Activated T-cell treated with anti-CD3 and anti-CD28 coated beads, Interleukin-2, amount 50 U/mL, for 4 hours (primary cell): ENCODE measurements at regions not wholly inside any gene's neighbourhood (a gene's known extent, or its start where the extent isn't known, plus 50 kb on each side); places are given as distances from the start of the nearest gene placed in this dataset.

Experiments used
- ATAC-seq, 2 donors: fragments of 200-7000 bp; cut with Tn5 transposase; one replicate each; pipeline ENCODE4 v1.10.0; 2021
- DNase-seq: peaks from one replicate; pipeline ENCODE4 v3.0.0-alpha.2; 2020
- H3K27me3 Mint-ChIP-seq: one replicate; pipeline ENCODE4 v1.8.0; 2021; ENCODE audit warnings: low read depth, mixed read lengths
- H3K36me3 Mint-ChIP-seq: one replicate; pipeline ENCODE4 v1.8.0; 2022; ENCODE audit warnings: mixed read lengths; ENCODE audit not compliant: insufficient read depth
- H3K4me1 Mint-ChIP-seq: one replicate; pipeline ENCODE4 v1.8.0; 2021; ENCODE audit warnings: low read depth, mixed read lengths
- H3K4me3 Mint-ChIP-seq: one replicate; pipeline ENCODE4 v1.8.0; 2021; ENCODE audit warnings: mild to moderate bottlenecking, moderate library complexity, mixed read lengths
- H3K9me3 Mint-ChIP-seq: one replicate; pipeline ENCODE4 v1.8.0; 2021; ENCODE audit warnings: mixed read lengths

DNA sequence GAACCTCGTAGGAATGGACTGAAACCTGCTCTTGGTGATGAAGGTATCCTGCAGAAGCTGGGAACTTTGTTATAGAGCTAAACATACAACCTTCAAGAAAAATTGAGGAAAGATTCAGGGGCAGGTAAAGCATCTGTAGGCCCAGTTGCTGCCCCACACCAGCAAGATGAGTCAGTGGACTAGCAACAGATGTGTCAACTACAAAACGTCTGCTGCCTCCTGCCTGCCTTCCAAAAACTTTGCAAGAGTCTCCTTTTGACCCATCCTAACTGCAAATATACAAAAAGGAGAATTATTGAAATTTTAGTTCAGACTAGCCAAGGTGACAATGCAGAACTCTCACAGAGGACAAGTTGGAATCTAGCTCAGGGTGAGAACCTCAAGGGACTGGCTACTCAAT is 60.9 kb upstream of the TMTC1 start:
- DNase-seq (no peak), ATAC-seq (no peak)
- Mint-ChIP-seq H3K27me3 (no peaks in the 10 kb centered on the region), H3K36me3 (no peaks in the 10 kb centered on the region), H3K9me3 (peaks cover 9% of the 10 kb centered on the region), H3K4me3 (no peak overlapping the region), H3K4me1 (no peaks in the 10 kb centered on the region)

GRCh38 chr12:29843036-29843435 is 59.3 kb upstream of the TMTC1 start:
- H3K36me3 Mint-ChIP-seq = no peaks in the 10 kb centered on the region
- H3K4me1 Mint-ChIP-seq = no peaks in the 10 kb centered on the region
- no peaks in the 10 kb centered on the region for H3K27me3 Mint-ChIP-seq
- no peak for DNase-seq
- H3K4me3 Mint-ChIP-seq = no peak overlapping the region
- H3K9me3 Mint-ChIP-seq = peaks cover 18% of the 10 kb centered on the region
- ATAC-seq = no peak

DNA sequence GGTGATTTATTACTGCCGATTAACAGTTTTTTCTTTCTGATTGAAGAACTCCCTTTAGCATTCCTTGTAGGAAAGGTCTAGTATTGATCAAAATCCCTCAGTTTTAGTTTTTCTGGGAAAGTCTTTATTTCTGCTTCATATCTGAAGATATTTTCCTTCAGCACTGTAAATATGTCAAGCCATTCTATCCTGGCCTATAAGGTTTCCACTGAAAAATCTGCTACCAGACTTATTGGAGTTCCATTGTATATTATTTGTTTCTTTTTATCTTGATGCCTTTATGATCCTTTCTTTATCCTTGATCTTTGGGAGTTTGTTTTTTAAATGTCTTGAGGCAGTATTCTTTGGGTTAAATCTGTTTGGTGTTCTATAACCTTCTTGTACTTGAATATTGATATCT is 55.0 kb upstream of the TMTC1 start:
- DNase-seq = no peak
- Mint-ChIP-seq H3K4me3 (no peak overlapping the region), H3K36me3 (peaks cover 2% of the 10 kb centered on the region), H3K9me3 (peaks cover 35% of the 10 kb centered on the region), H3K4me1 (no peaks in the 10 kb centered on the region), H3K27me3 (no peaks in the 10 kb centered on the region)
- ATAC-seq = no peak
